HG03066 (cell line): ENCODE measurements at regions not wholly inside any gene's neighbourhood (a gene's known extent, or its start where the extent isn't known, plus 50 kb on each side); places are given as distances from the start of the nearest gene placed in this dataset.
"Not testable (repeated sequence)": the region's sequence is repeated elsewhere in the genome, so short reads cannot be mapped to it uniquely, and the experiment has no call there.

Experiments
- ATAC-seq: cut with Tn5 transposase; IDR thresholded peaks from one replicate; pipeline ENCODE4 v1.9.1; 2021; ENCODE audit warnings: low read depth; ENCODE audit not compliant: unreplicated experiment

- no peak for ATAC-seq
Observed at GRCh38 chr5:72654231-72654630, 147.0 kb upstream of the ZNF366 start.

- no peak for ATAC-seq
Observed at GRCh38 chr5:72653586-72653985, 146.4 kb upstream of the ZNF366 start.

DNA sequence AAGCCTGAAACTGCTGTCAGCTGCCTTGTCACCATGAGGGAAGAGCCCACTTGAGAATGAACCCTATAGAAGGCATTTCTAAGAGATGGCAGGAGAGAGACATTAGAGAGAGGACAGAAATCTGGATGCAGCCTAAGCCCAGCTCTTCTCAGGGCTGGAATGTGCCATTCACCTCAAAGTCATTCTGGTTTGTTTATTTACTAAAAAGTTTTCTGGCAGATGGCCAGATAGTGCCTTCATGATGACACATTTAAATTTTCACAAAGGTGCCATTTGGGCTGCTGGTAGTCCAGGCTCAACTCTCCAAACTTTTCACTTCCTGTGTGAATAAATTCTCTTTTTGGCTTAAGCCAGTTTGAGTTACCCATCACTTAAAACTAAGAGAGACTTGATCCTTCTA is 144.6 kb upstream of the ZNF366 start:
- ATAC-seq, result no peak

DNA sequence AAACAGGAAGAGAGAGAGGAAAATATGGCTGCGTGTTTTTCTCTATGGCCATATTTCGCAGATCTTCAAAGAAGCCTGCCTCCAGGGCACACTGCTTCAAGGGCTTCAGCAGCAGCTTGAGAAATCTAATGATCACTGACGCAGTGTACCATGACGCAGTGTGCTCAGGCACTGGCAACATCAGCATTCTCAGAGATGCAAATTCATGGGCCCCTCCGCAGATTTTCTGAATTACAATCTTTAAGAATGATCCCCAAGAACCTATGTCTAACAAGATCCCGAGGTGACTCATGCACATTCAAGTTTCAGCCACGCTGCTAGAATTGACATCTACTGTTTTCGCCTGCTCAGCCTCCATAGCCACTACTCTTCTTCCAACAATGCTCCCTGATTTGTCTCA is 143.9 kb upstream of the ZNF366 start:
- ATAC-seq, result no peak

GRCh38 chr5:72649449-72649848 is 142.2 kb upstream of the ZNF366 start:
- ATAC-seq, result no peak

DNA sequence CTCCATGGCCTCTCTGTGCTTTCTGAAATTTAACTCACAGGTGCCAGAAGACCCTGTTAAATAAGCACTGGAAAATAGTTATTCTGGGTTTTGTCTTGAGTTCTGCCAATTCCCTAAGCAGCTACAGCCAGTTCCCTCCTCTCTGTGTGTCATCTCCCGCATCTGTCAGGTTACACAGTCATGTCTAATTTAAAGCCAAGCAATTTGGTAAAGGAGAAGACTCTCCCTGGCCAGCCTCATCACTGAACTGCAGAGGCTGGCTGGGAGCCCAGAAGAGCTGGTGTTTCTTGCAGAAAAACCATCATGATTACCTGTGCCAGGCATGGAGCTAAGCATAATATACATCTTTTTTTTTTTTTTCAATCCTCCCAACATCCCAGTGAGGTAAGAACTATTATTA is 141.3 kb upstream of the ZNF366 start:
- ATAC-seq, result no peak

- no peak for ATAC-seq
Observed at GRCh38 chr5:72647806-72648205, 140.6 kb upstream of the ZNF366 start.

- no peak for ATAC-seq
Observed at GRCh38 chr5:72646246-72646866, 139.1 kb upstream of the ZNF366 start.

DNA sequence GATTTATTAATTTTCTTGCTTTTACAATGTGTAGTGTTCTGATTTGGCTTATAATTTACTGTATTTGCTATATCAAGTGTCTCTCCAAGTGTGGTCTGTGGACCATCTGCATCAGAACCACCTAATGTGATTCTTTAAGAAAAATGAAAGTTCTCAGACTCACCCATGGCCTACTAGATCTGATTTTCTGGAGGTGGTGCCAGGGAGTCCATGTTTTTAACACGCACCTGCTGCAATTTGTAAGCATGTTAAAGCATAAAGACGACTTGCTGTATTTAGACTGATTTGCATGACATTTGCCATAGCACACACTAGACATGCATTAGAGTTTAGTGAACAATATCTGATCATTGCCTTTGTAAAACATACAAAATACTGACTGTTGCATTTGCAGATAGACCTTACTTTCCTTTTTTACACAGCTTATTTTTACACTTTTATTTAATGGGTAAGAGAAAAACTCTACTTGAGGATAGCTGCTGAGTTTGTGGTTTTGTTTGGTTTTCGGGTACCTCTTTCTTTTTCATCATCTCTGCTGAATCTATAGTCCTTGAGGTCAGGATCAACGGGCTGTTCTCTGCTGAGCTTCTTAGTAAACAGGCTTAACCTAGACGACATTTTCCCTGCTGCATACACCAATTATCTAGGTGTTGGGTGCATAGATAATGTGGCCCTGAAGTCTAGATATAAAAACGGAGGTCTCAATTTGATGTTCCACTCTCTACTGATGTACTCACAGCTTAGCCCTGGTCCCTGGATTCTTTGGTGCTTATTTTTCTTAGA is 138.0 kb upstream of the ZNF366 start:
- ATAC-seq, result no peak

- ATAC-seq, result no peak
Observed at GRCh38 chr5:72644296-72644695, 137.1 kb upstream of the ZNF366 start.

- ATAC-seq, result no peak
Observed at GRCh38 chr5:72641164-72641563, 134.0 kb upstream of the ZNF366 start.

DNA sequence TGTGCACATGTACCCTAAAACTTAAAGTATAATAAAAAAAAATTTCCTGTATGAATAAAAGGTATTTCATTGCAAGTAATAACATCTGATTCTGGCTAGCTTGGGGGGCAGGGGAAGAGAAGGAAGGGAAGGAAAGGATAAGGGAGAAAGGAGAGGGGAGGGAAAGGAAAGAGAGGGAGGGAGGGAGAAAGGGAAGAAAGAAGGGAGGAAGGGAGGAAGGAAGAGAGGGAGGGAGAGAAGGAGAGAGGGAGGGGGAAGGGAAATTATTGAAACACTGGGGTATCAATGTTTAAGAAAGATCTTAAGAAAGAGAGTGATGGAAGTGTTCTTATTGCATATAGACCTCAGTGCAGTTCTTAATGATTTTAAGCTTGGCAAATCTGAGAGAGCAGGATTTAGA is 129.8 kb upstream of the ZNF366 start:
- ATAC-seq, result no peak

DNA sequence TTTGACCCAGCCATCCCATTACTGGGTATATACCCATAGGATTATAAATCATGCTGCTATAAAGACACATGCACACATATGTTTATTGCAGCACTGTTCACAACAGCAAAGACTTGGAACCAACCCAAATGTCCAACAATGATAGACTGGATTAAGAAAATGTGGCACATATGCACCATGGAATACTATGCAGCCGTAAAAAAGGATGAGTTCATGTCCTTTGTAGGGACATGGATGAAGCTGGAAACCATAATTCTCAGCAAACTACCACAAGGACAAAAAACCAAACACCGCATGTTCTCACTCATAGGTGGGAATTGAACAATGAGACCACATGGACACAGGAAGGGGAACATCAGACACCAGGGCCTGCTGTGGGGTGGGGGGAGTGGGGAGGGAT is 129.4 kb upstream of the ZNF366 start:
- ATAC-seq, result not testable (repeated sequence)

- no peak for ATAC-seq
Observed at GRCh38 chr5:72634444-72634843, 127.2 kb upstream of the ZNF366 start.

GRCh38 chr5:72633649-72634048 is 126.4 kb upstream of the ZNF366 start:
- no peak for ATAC-seq

DNA sequence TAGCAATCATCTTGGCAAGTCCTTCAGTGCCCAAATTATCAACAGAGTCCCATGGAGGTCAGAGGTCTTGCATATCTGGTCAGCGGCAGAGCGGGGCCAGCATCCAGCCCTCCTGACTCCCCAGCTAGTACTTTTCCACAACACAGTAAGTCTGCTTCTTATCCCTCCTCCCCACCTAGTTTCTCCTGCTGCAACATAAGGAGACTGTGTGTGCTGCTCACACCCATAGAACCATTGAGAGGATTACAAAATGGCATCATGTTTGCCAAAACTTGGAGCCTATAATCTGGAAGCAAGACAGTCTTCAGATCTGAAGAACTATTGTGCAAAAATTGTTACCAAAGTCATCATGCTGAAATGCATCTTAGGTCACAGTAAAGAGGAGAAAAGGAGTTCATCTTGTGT is 125.8 kb upstream of the ZNF366 start:
- ATAC-seq, result no peak

GRCh38 chr5:72630721-72631120 is 123.5 kb upstream of the ZNF366 start:
- ATAC-seq, result no peak

GRCh38 chr5:72630081-72630480 is 122.9 kb upstream of the ZNF366 start:
- ATAC-seq, result no peak

DNA sequence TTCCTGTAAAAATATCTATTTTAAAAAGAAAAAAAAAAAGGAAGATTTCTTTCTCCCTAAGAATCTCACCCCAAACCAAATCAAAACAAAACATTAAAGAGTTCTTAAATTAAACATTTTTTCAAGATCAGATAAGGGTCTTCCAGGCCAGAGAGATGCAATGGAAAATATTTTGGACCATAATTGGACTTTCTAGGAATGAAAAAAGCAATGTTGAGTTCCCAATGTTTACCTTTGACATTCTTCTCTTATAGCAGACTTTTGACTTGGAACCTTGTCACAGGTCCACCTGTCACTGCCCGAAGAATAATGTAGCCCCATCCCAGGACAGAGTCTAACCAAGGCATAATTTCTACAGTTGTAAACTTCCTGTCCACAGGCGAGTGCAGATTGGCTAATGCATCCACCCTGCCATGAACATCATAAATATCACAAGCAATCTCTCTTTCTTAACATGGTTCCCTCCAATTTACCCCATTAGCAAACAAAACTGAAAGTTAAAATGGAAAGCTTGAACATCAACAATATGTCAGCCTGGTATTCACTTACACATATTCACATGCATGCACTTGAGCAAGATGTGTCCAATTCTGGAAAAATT is 121.7 kb upstream of the ZNF366 start:
- no peak for ATAC-seq

GRCh38 chr5:72625332-72625731 is 118.1 kb upstream of the ZNF366 start:
- ATAC-seq, result no peak

GRCh38 chr5:72624641-72625236 is 117.5 kb upstream of the ZNF366 start:
- ATAC-seq, result no peak

- ATAC-seq, result no peak
Observed at GRCh38 chr5:72623936-72624335, 116.7 kb upstream of the ZNF366 start.
